ENCODE measurements at regions not wholly inside any gene's neighbourhood (a gene's known extent, or its start where the extent isn't known, plus 50 kb on each side); places are given as distances from the start of the nearest gene placed in this dataset.

GRCh38 chr10:52870562-52870961 lies 98.0 kb upstream of the MBL2 start:
- TF ChIP-seq POLR2AphosphoS5 (IDR thresholded peaks at IDR 0.05; ENCODE audit: borderline replicate concordance, low read depth, low read length) (no peak), FOXP2 (optimal IDR thresholded peaks at IDR 0.05; ENCODE audit: control extremely low read depth, extremely low read length, insufficient read depth) (no peak)

Measured in SK-N-MC (cell line).